Caco-2 (cell line): ENCODE measurements at regions not wholly inside any gene's neighbourhood (a gene's known extent, or its start where the extent isn't known, plus 50 kb on each side); places are given as distances from the start of the nearest gene placed in this dataset.

Source experiments
- BruUV-seq: library from RNA; stranded (reverse); fragments of 400-500 nt; replicated peaks from 2 replicates; lab custom pipeline; 2021; lab: Mats Ljungman, UMichigan
- CTCF ChIA-PET: fragments of 300-600 bp; sonication (Branson Sonifier 250); formaldehyde crosslinking; loops from one replicate; lab custom pipeline; 2022; ENCODE audit warnings: antibody characterized with exemption; lab: Charles Lee
- POLR2A ChIA-PET: fragments of 300-600 bp; sonication (Branson Sonifier 250); formaldehyde crosslinking; loops from one replicate; lab custom pipeline; 2022; ENCODE audit warnings: antibody characterized with exemption; lab: Charles Lee
- DNase-seq, 2 experiments: peaks; one replicate each; pipeline versions ENCODE4 v3.0.0 to v3.0.0-alpha.2; 2020 to 2022
- H3K27me3 ChIP-seq: replicated peaks from 2 replicates; pipeline ENCODE4 v1.6.0; 2011; ENCODE audit warnings: low read length; ENCODE audit not compliant: control insufficient read depth, insufficient read depth
- H3K36me3 ChIP-seq: 2 replicates; pipeline ENCODE4 v1.5.1; 2011; ENCODE audit warnings: low read length; ENCODE audit not compliant: control insufficient read depth, insufficient read depth
- H3K4me1 ChIP-seq: fragments of 250-450 bp; sonication (Bioruptor Pico); 2 replicates; pipeline ENCODE4 v1.5.1; 2020; ENCODE audit warnings: mild to moderate bottlenecking
- H3K4me3 ChIP-seq: 2 replicates; pipeline ENCODE4 v1.5.1; 2011; ENCODE audit warnings: low read depth, mild to moderate bottlenecking, control low read depth, low read length
- H3K9me3 ChIP-seq: fragments of 250-450 bp; sonication (Bioruptor Pico); 2 replicates; pipeline ENCODE4 v1.5.1; 2020; ENCODE audit warnings: mild to moderate bottlenecking, moderate library complexity
- H3K27ac Mint-ChIP-seq: one replicate; pipeline ENCODE4 v1.8.0; 2022; ENCODE audit warnings: mixed read lengths; ENCODE audit not compliant: unreplicated experiment
- H3K27me3 Mint-ChIP-seq: one replicate; pipeline ENCODE4 v1.8.0; 2022; ENCODE audit warnings: mixed read lengths; ENCODE audit not compliant: insufficient read depth, unreplicated experiment
- H3K36me3 Mint-ChIP-seq: one replicate; pipeline ENCODE4 v1.8.0; 2022; ENCODE audit warnings: mild to moderate bottlenecking, mixed read lengths; ENCODE audit not compliant: insufficient read depth, unreplicated experiment
- H3K4me1 Mint-ChIP-seq: one replicate; pipeline ENCODE4 v1.8.0; 2022; ENCODE audit warnings: low read depth, mixed read lengths; ENCODE audit not compliant: unreplicated experiment
- H3K4me3 Mint-ChIP-seq: one replicate; pipeline ENCODE4 v1.8.0; 2022; ENCODE audit warnings: mild to moderate bottlenecking, moderate library complexity, mixed read lengths; ENCODE audit not compliant: unreplicated experiment
- H3K9me3 Mint-ChIP-seq: one replicate; pipeline ENCODE4 v1.8.0; 2022; ENCODE audit warnings: mixed read lengths; ENCODE audit not compliant: unreplicated experiment
- intact Hi-C: fragments of 100-400 bp; cut with micrococcal nuclease; formaldehyde crosslinking; loops from one replicate; pipeline ENCODE4 v1.10.0; 2022; ENCODE audit not compliant: unreplicated experiment
- TF ChIP-seq, protein P1 (sequence below), 2 experiments: fragments of 200-600 bp in 1 of 2; IDR thresholded peaks; 1 replicate in 1 of 2; 2 replicates in 1 of 2; pipeline versions ENCODE4 v1.5.1 to v1.8.0; 2011 to 2022; ENCODE audit warnings: antibody characterized with exemption in 1 of 2, control low read depth in 1 of 2, inconsistent platforms in 1 of 2, low read depth in 1 of 2, low read length in 1 of 2, mild to moderate bottlenecking in 1 of 2, moderate library complexity in 1 of 2; ENCODE audit not compliant: insufficient read depth in 1 of 2, severe bottlenecking in 1 of 2, unreplicated experiment in 1 of 2

DNA sequence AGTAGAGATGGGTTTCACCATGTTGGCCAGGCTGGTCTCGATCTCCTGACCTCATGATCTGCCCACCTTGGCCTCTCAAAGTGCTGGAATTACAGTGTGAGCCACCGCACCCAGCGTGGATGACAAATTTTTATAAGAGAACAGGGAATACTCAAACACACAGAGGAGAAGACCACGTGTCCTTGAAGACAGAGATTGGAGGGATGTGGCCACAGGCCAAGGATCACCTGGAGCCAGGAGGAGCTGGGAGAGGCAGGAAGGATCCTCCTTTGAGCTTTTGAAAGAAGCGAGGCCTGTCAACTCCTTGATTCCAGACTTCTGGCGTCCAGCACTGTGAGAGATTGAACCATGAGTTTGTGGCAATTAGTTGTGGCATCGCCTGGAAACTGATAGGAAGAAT lies 1049.5 kb downstream of the TBC1D22A start:
- Histone ChIP-seq H3K36me3 (no peaks in the 10 kb centered on the region), H3K4me3 (no peak overlapping the region), H3K9me3 (no peaks in the 10 kb centered on the region), H3K27me3 (no peaks in the 10 kb centered on the region), H3K4me1 (no peaks in the 10 kb centered on the region)
- Mint-ChIP-seq H3K27me3 (no peaks in the 10 kb centered on the region), H3K4me1 (no peaks in the 10 kb centered on the region), H3K36me3 (no peaks in the 10 kb centered on the region), H3K27ac (no peak overlapping the region), H3K4me3 (no peak overlapping the region), H3K9me3 (peaks cover 21% of the 10 kb centered on the region)
- POLR2A ChIA-PET, result no interaction called here
- DNase-seq, result no peak
- no TSS peak for BruUV-seq
- TF ChIP-seq, protein P1, sequence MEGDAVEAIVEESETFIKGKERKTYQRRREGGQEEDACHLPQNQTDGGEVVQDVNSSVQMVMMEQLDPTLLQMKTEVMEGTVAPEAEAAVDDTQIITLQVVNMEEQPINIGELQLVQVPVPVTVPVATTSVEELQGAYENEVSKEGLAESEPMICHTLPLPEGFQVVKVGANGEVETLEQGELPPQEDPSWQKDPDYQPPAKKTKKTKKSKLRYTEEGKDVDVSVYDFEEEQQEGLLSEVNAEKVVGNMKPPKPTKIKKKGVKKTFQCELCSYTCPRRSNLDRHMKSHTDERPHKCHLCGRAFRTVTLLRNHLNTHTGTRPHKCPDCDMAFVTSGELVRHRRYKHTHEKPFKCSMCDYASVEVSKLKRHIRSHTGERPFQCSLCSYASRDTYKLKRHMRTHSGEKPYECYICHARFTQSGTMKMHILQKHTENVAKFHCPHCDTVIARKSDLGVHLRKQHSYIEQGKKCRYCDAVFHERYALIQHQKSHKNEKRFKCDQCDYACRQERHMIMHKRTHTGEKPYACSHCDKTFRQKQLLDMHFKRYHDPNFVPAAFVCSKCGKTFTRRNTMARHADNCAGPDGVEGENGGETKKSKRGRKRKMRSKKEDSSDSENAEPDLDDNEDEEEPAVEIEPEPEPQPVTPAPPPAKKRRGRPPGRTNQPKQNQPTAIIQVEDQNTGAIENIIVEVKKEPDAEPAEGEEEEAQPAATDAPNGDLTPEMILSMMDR (IDR thresholded peaks at IDR 0.05; ENCODE audit: insufficient read depth in 1 of 2, low read depth in 1 of 2, low read length in 1 of 2, severe bottlenecking in 1 of 2, unreplicated experiment in 1 of 2), result no peak
- intact Hi-C loops, result no loop called here
- CTCF ChIA-PET, result no interaction called here

DNA sequence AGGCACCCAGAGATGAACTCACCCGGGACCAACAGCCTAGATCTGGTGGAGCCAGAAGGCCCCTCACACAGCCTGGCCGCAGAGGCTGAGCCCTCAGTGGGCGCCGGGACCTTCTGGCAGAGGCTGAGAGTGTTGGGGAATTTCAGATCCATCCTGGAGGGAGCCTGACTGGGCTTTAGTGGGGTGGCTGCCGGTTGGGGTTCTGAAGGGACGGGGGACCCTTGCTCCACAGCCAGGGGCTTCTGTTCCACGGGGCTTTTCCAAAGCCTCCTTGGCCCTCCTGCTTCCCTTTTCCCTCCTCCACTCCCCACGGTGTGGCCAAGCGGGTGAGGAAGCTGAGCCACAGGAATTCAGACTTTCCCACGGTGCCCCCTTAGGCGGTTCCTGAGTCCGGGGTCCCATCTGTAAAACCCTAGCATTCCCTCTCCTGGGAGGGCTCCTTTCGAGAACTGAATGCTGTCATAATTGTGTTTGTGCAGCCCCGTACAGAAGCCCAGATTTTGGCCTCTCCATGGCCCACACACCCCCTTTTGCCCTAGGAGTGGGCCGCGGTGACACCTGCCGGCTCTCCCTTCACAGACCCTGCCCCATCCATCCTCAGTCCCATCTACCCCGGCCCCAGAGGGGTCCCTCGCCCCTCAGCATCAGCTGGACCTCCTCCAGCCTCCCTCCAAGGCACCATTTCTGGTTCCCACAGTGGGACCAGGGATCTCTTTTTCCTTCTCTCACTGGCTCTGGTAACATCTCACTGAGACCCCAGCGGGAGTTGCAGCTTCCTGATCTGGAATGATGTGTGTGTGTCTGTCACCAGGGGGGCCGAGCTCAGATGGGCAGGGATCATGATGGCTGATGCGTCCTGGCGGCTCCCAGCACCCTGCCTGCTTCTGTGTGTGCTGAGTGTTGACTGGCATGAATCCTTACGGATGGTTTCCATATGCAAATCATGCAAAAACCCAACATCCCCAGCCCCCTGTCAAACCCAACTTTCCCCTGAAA lies 1048.4 kb downstream of the TBC1D22A start:
- no peak for DNase-seq
- Mint-ChIP-seq H3K4me3 (no peak overlapping the region), H3K27me3 (no peaks in the 10 kb centered on the region), H3K4me1 (no peaks in the 10 kb centered on the region), H3K36me3 (no peaks in the 10 kb centered on the region), H3K27ac (no peak overlapping the region), H3K9me3 (peaks cover 11% of the 10 kb centered on the region)
- no TSS peak for BruUV-seq
- TF ChIP-seq, protein P1 (IDR thresholded peaks at IDR 0.05; ENCODE audit: insufficient read depth in 1 of 2, low read depth in 1 of 2, low read length in 1 of 2, severe bottlenecking in 1 of 2, unreplicated experiment in 1 of 2), result no peak
- Histone ChIP-seq H3K27me3 (no peaks in the 10 kb centered on the region), H3K36me3 (no peaks in the 10 kb centered on the region), H3K4me3 (no peak overlapping the region), H3K4me1 (no peaks in the 10 kb centered on the region), H3K9me3 (no peaks in the 10 kb centered on the region)
- intact Hi-C loops, result no loop called here
- ChIA-PET POLR2A (no interaction called here), CTCF (no interaction called here)

DNA sequence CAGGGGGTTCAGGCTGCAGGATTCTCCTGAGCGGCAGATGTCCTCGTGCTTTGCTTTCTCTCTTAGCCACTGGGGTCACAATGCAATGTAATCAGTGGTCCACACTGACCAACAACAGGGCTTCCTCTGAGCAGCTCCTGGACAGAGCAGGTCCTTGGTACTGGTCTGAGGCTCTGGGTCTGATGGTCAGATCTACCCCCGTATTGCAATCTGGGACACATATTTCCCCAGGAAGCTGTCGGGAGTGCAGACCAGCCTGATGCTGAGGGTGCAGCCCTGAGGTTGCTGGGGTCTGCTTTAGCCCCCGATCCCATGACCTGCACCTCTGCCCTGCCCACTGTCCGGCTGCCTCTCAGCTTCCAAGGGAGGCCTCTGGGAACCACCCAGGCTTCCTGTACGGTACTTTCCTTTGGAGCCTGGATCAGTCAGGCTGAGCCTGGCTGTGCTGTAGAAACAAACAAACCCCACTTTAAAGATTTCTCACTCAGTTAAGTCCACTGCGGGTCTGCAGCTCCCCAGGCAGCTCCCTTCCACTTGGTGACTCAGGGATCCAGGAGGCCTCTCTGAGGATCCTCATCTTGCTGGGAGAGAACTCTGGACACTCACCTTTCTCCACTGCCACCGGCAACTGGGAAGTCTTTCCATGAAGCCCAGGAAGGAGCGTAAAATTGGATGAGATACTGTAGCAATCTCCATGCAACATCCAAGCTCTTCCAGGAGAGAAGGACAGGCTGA lies 1046.6 kb downstream of the TBC1D22A start:
- Histone ChIP-seq H3K9me3 (no peaks in the 10 kb centered on the region), H3K4me1 (no peaks in the 10 kb centered on the region), H3K4me3 (no peak overlapping the region), H3K27me3 (no peaks in the 10 kb centered on the region), H3K36me3 (no peaks in the 10 kb centered on the region)
- CTCF ChIA-PET, result no interaction called here
- intact Hi-C loops, result no loop called here
- no peaks in the 10 kb centered on the region for H3K4me1 Mint-ChIP-seq
- no peaks in the 10 kb centered on the region for H3K27me3 Mint-ChIP-seq
- BruUV-seq, result no TSS peak
- DNase-seq, result no peak
- H3K27ac Mint-ChIP-seq, result peak overlapping the region; percentile 10
- TF ChIP-seq, protein P1 (IDR thresholded peaks at IDR 0.05; ENCODE audit: insufficient read depth in 1 of 2, low read depth in 1 of 2, low read length in 1 of 2, severe bottlenecking in 1 of 2, unreplicated experiment in 1 of 2), result no peak
- H3K36me3 Mint-ChIP-seq, result no peaks in the 10 kb centered on the region
- H3K9me3 Mint-ChIP-seq, result peaks cover 11% of the 10 kb centered on the region
- no peak overlapping the region for H3K4me3 Mint-ChIP-seq
- POLR2A ChIA-PET, result no interaction called here
